Suprapubic skin (tissue), 4 donors: ENCODE measurements at regions not wholly inside any gene's neighbourhood (a gene's known extent, or its start where the extent isn't known, plus 50 kb on each side); places are given as distances from the start of the nearest gene placed in this dataset.

Source experiments
- DNase-seq, 2 donors: peaks; one replicate each; pipeline ENCODE4 v3.0.0-alpha.2; 2019; ENCODE audit warnings: low spot score in 2 of 2
- H3K27ac ChIP-seq: fragments of 200-600 bp; sonication (generic); one replicate; pipeline ENCODE4 v1.5.1; 2019
- H3K27me3 ChIP-seq: fragments of 200-600 bp; sonication (generic); one replicate; pipeline ENCODE4 v1.5.1; 2019
- H3K36me3 ChIP-seq: fragments of 200-600 bp; sonication (generic); one replicate; pipeline ENCODE4 v1.5.1; 2019
- H3K4me1 ChIP-seq: fragments of 200-600 bp; sonication (generic); one replicate; pipeline ENCODE4 v1.5.1; 2019
- H3K4me3 ChIP-seq: fragments of 200-600 bp; sonication (generic); one replicate; pipeline ENCODE4 v1.5.1; 2019; ENCODE audit warnings: mild to moderate bottlenecking
- H3K9me3 ChIP-seq: fragments of 200-600 bp; sonication (generic); one replicate; pipeline ENCODE4 v1.5.1; 2019
- CTCF ChIP-seq, 2 donors: fragments of 200-600 bp in 1 of 2; fragments of 450-650 bp in 1 of 2; sonication (generic) in 1 of 2; IDR thresholded peaks; one replicate each; pipeline ENCODE4 v1.5.1; 2016 to 2019; ENCODE audit warnings: antibody characterized with exemption in 2 of 2, mild to moderate bottlenecking in 1 of 2, moderate library complexity in 1 of 2
- EP300 ChIP-seq: sonication (generic); formaldehyde crosslinking; IDR thresholded peaks from one replicate; pipeline ENCODE4 v1.6.1; 2017; ENCODE audit warnings: antibody characterized with exemption
- POLR2A ChIP-seq, 2 donors: fragments of 450-650 bp; IDR thresholded peaks; one replicate each; pipeline ENCODE4 v1.6.1; 2017; ENCODE audit warnings: antibody characterized with exemption in 2 of 2, mild to moderate bottlenecking in 2 of 2, moderate library complexity in 2 of 2
- POLR2AphosphoS5 ChIP-seq, 3 donors: sonication (generic); formaldehyde crosslinking; IDR thresholded peaks; one replicate each; pipeline ENCODE4 v1.6.1; 2017; ENCODE audit warnings: antibody characterized with exemption in 3 of 3
- WGBS: methylation state at CpG from one replicate; pipeline ENCODE4 v1.1.5; 2018; 5-methylcytosine and 5-hydroxymethylcytosine counted together

GRCh38 chr6:76438768-76439167, 366.3 kb upstream of the IMPG1 start:
- Histone ChIP-seq H3K4me3 (no peak overlapping the region), H3K4me1 (no peaks in the 10 kb centered on the region), H3K27me3 (no peaks in the 10 kb centered on the region), H3K27ac (no peak overlapping the region), H3K9me3 (no peaks in the 10 kb centered on the region), H3K36me3 (no peaks in the 10 kb centered on the region)
- DNase-seq, result no peak
- WGBS, result 47% methylated on average over 1 of the region's 1 CpG
- no peak for TF ChIP-seq POLR2AphosphoS5 (IDR thresholded peaks at IDR 0.05)
- TF ChIP-seq CTCF (IDR thresholded peaks at IDR 0.05), result no peak
- TF ChIP-seq POLR2A (IDR thresholded peaks at IDR 0.05), result no peak
- no peak for TF ChIP-seq EP300

- TF ChIP-seq CTCF (IDR thresholded peaks at IDR 0.05) (no peak), POLR2AphosphoS5 (IDR thresholded peaks at IDR 0.05) (no peak), POLR2A (IDR thresholded peaks at IDR 0.05) (no peak), EP300 (no peak)
- Histone ChIP-seq H3K27me3 (no peaks in the 10 kb centered on the region), H3K4me3 (no peak overlapping the region), H3K4me1 (no peaks in the 10 kb centered on the region), H3K9me3 (no peaks in the 10 kb centered on the region), H3K27ac (no peak overlapping the region), H3K36me3 (no peaks in the 10 kb centered on the region)
- 73% methylated on average over 1 of the region's 1 CpG for WGBS
- DNase-seq, result no peak
Measured at GRCh38 chr6:76435174-76435573, 362.7 kb upstream of the IMPG1 start.

GRCh38 chr6:76422511-76423213, 350.2 kb upstream of the IMPG1 start:
- TF ChIP-seq POLR2A (IDR thresholded peaks at IDR 0.05) (no peak), CTCF (IDR thresholded peaks at IDR 0.05) (no peak), POLR2AphosphoS5 (IDR thresholded peaks at IDR 0.05) (no peak), EP300 (no peak)
- Histone ChIP-seq H3K4me1 (no peaks in the 10 kb centered on the region), H3K36me3 (no peaks in the 10 kb centered on the region), H3K9me3 (no peaks in the 10 kb centered on the region), H3K4me3 (no peak overlapping the region), H3K27ac (no peak overlapping the region), H3K27me3 (no peaks in the 10 kb centered on the region)
- DNase-seq, result no peak
- 58% methylated on average over 2 of the region's 2 CpGs for WGBS

GRCh38 chr6:76420094-76420493, 347.6 kb upstream of the IMPG1 start:
- H3K4me3 ChIP-seq, result no peak overlapping the region
- H3K27me3 ChIP-seq, result no peaks in the 10 kb centered on the region
- no peaks in the 10 kb centered on the region for H3K36me3 ChIP-seq
- no peaks in the 10 kb centered on the region for H3K4me1 ChIP-seq
- WGBS, result 62% methylated on average over 2 of the region's 2 CpGs
- H3K9me3 ChIP-seq, result no peaks in the 10 kb centered on the region
- H3K27ac ChIP-seq, result no peak overlapping the region
- no peak for TF ChIP-seq POLR2A (IDR thresholded peaks at IDR 0.05)
- no peak for TF ChIP-seq EP300
- no peak for TF ChIP-seq CTCF (IDR thresholded peaks at IDR 0.05)
- no peak for TF ChIP-seq POLR2AphosphoS5 (IDR thresholded peaks at IDR 0.05)
- no peak for DNase-seq

- 60% methylated on average over 3 of the region's 3 CpGs for WGBS
- DNase-seq, result no peak
- H3K27me3 ChIP-seq, result no peaks in the 10 kb centered on the region
Measured at GRCh38 chr6:76418560-76419223, 346.2 kb upstream of the IMPG1 start.

More at GRCh38 chr6:76418560-76419223, 346.2 kb upstream of the IMPG1 start:
- Histone ChIP-seq H3K27ac (no peak overlapping the region), H3K4me3 (no peak overlapping the region), H3K4me1 (no peaks in the 10 kb centered on the region), H3K9me3 (no peaks in the 10 kb centered on the region), H3K36me3 (no peaks in the 10 kb centered on the region)
- TF ChIP-seq CTCF (IDR thresholded peaks at IDR 0.05), result no peak
- no peak for TF ChIP-seq EP300
- no peak for TF ChIP-seq POLR2A (IDR thresholded peaks at IDR 0.05)
- no peak for TF ChIP-seq POLR2AphosphoS5 (IDR thresholded peaks at IDR 0.05)
